Right forelimb (tissue), 1 donor: ENCODE measurements at regions not wholly inside any gene's neighbourhood (a gene's known extent, or its start where the extent isn't known, plus 50 kb on each side); places are given as distances from the start of the nearest gene placed in this dataset.

Experiments
- DNase-seq: peaks from one replicate; pipeline ENCODE4 v3.0.0-alpha.2; 2018

DNA sequence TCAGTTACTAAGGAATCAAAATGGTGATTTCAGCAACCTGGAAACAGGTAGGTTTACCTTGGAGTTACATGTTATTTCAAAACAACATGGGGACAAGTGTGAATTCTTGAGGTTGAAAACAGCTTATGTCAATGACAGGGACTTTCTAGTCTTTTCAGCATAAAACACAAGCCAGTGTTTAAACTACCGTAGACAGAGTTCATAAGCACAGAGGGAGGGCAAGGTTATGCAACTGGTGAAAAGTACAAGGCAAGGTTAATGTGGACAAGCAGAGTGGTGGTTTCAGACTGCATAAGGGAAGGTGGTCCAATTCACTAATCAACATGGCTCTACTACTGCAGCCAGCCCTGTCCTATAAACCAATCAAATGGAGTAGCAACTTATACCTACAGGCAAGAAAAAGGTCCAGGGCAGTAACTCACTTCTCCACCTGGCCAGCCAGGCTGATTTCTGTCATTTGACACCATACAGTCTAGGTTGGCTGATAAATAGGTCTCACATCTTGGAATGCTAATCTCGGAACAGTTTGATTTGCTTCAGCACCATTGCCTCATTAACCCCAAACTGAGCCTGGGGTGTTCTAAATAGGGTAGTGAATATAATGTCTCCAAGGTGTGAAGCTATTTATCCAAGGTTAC, 250.3 kb upstream of the PROX1 start:
- no peak for DNase-seq

DNA sequence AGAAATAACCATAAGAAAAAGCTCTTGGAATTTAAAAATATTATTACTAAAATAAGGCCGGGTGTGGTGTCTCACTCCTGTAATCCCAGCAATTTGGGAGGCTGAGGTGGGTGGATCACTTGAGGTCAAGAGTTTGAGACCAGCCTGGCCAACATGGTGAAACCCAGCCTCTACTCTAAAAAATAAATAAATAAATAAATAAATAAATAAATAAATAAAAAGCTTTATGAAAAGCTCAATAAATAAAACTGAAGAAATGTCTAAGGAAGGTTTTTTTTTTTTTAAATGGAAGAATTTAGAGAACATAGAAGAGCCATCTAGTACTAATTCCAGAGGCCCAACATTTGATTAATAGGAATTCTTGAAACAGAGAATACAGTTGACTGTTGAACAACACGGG, 249.1 kb upstream of the PROX1 start:
- DNase-seq: no peak

DNA sequence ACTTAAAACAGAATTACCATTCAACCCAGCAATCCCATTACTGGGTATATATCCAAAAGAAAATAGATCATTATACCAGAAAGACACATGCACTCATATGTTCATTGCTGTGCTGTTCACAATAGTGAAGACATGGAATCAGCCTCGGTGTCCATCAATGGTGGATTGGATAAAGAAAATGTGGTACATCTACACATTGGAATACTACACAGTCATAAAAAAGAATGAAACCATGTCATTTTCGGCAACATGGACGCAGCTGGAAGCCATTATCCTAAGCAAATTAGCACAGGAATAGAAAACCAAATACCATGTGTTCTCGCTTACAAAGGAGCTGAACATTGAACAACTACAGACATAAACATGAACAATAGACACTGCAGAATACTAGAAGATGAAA, 244.8 kb upstream of the PROX1 start:
- DNase-seq: no peak

DNA sequence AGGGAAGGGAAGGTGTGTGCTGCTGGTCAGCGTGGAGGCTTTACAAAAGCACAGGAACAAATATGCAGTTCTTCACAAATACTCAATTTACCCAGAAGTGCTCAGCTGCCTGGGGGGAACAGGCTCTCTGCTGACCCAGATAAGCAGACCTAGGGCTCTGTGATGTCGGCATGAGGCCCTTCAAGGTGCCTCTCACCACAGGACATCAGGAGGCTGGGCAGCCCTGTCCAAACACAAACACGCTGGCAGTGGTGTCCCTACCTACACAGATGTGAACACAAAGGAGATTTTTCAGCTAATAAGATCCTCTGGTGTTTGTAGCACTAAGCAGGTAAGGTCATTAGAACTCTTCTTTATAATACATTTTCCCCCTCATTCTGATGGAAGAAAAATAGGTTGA, 243.0 kb upstream of the PROX1 start:
- DNase-seq: no peak

DNA sequence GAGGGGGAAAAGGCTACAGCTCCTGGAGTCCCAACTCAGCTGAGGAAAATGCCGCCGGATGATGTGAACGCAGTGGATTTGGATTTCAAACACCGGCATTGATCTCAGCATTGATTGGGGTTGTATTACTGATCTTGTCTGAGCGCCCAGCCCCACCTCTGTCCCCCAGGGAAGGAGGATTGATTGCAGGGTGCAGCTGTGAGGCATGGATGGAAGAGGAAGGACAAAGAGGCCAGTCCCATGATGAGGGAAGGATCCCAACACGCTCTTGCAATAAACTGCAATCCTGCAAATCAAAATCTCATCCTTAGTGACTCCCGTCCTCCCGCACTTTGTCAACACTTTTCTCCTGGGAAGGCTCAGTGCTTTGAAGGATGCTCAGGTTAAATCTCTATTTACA, 242.3 kb upstream of the PROX1 start:
- DNase-seq: no peak

DNA sequence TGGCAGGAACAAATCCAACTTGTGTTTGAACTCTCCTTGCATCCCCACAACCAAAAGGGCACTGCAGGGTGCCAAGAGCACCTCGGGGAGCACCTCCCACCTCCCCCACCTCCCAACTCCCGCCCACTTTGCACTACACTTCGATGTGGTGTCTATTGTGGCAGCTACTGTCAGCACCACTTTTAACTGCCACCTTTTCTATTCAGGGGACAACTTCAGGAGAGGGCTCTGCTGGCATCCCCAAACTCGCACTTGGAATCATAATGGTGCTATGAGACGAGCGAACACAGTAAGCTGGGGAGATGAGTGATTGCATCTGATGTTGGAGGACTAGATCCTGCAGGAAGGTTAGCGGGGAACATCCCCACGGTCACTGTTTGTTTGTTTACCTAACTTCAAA, 238.2 kb upstream of the PROX1 start:
- no peak for DNase-seq

DNA sequence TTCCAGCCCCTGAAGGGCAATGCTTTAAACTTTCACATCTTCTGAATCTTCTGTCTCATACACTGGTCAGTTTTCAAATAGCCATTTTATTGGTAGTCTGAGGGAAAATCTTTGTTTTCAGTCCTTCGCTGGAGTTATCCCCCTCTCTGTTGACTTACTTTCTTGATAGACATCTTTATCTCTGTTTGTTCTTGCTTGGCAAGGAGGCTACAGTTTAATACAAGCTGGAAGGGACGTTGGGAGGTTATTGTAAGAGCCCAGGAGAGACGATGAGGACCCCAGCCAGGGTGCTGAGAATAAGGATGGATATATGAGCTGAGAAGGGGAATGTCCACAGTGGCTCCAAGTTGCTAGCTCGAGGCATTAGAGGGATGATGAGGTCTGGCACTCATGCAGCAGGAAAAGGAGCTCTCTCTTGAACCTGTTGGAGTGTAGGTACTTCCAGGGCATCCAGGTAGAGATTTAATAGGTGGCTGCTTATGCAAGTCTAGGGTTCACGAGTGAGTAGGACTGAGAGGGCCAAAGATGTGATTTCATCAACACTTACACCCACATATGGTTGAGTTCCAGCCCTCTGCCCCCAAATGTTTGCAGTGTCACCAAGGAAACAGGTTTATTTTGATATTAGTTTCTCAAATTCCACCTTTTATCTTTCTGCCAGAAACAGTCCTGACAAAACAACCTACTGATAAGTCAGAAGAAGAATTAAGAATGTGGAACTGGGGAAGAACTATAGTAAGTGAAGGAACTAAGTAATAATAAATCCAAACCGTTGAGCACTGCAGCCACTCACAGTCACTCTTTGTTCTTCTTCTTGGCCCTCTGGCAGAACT, 237.3 kb upstream of the PROX1 start:
- no peak for DNase-seq

DNA sequence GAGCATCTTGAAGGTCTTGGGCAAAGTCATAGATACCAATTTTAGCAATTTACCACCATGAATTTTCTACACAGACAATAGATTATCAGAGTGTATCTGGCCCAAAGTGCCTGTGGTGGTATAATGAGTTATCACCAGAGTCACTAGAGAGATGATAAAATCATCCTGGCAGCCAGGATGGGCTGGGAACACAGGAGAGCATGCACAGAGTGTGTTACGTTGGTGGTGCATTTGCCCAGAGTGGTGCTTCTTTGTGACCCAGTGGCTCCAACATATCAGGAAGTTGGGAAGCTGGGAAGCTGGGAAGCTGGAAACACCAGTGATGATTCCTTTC, 236.7 kb upstream of the PROX1 start:
- no peak for DNase-seq

DNA sequence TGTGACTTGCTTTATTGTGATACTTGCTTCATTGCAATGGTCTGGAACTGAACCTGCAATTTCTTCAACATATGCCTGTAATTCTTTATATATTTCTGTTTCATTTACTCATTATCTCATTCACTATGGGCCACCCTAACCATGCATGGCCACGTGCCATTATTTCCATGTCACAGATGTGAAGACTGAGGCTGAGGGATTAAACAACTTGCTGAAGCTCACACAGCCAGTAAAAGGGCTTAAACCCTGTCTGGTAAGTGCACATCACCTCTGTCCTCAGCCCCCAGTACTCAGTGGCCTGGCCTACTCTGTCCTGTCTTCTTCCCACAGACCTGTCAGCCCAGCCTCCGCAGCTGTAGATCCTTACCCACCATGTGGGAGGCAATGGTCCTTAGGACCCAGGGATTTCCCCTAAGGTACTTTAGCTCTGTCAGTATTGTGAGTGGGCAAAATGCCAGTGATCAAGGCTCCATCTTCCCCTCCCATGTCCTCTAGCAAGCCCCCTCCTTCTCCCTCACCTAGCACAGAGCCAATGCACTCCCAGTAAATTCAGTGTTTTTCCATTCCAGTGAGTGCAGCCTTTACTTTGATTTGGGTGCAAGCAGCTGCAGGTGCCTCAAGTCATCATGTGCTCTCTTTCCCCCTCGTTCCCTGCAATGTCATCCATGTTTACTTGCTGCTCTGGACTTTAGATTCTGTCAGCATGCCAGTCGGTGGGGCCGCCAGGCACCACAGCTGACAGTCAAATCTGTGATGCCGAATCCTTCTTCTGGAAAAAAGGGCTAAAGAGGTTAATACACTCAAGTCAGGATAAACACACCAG, 228.2 kb upstream of the PROX1 start:
- DNase-seq: no peak

DNA sequence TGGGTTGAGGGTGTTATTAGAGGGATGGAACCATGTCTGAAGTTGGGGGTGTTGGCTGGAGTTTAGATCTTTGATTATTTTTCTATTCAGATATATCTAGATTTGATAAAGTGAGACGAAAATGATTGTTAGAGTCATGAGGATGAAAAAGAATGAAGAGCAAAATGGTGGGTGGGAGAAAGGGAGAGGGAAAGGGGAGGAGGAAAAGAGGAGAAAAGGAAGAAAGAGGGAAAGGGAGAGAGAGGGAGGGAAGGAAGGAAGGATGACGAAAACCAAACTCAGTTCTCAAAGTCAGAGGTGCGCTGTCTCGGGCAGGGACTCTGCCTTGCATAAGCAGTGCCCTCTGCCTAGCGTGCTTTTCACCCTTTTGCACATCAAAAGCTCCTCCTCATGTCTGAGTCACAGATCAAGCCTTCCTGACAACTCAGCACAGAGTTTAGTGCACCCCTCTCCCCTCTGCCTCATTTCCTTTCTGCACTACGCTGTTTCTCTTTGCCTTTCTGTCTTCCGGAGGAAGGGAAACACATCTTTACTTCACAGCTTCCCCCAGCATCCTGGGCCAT, 225.8 kb upstream of the PROX1 start:
- DNase-seq: no peak

DNA sequence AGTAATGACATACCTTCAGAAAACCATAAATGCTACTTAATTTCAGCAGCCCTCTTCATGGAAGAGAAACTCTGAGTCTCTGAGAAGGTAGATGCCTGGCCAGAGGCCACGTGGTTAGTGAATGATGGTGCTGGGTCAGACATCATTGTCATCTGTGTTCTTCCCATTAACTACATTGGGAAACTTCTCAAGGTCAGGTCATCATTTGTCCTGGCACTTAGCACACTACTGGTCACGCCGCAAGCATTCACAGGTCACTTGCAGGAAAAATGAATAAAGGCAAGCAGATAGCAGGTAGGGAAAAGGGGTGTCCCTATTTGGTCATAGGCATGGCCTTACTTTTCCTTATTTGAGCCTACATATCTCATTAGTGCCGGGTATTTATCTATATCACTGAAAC, 220.1 kb upstream of the PROX1 start:
- DNase-seq: no peak

DNA sequence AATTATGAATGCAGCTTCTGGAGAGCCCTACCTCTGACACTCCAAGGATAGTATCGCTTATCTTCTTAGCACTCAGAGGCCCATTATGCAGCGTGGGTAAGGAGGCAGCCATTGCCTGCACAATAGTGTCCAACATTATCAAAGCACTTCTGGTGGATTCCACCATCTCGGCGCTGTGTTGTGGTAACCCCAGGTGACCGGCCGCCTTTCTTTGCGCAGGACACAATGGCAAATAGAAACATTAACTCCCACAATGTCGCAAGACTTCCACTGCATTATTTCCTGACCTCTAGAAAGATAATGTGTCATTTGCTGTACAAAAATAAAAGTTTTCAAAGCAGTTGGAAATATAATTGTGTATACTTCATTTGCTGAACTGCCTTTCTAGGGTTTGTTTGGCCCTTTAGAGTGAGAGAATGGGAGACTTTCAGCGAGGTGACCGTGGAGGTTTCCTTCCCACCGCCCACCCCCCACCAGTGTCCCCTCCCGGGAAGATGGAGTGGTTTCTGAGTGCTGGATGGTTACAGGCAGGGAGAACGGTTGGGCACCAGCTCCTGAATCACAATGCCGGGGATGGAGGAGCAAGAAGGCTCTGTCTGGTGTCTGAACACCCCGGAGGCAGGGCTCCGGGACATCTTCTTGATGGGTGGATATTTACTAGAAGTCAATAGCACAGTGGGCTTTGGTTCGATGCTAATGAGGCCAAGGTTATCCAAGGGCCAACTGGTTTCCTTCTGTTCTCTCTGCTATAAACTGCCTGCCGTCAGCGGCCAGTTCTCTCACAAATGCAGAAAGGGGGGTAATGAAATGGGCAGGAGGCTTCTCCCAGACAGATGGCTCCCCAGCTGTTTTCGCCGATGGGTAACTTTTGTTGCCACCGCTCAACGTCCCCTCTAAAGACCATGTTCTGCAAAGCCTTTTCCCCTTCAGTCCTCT, 215.4 kb upstream of the PROX1 start:
- DNase-seq: no peak

DNA sequence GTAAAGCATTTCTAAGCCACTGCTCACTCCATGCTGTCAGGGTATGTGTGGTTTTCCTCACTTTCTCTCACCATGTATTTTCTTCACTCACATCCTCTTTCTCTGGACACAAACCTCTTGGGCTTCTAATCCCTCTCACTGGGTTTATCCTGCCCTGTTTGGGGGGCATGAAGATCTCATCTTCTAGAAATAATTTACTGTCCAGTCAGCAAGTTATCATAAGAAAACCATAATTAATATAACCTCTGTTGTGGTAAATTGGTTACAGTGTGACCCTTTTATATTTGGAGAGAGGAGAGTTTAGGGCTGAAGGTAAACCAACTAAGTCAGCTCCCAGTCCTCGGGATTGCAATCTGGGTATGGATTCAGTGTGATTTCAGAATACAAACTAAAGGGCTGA, 213.8 kb upstream of the PROX1 start:
- no peak for DNase-seq

DNA sequence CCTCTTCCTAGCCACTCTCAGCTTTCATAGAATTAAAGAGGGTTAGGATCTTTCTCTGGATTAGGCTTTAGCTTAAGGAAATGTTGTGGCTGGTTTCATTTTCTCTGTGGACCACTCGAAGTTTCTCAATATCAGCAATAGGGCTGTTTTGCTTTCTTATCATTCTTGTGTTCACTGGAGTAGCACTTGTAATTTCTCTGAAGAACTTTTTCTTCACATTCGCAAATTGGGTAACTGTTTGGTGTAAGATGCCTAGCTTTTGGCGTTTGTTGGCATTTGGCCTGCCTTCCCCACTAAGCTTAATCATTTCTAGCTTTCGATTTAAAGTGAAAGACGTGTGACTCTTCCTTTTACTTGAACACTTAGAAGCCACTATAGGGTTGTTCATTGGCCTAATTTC, 210.8 kb upstream of the PROX1 start:
- DNase-seq: no peak

DNA sequence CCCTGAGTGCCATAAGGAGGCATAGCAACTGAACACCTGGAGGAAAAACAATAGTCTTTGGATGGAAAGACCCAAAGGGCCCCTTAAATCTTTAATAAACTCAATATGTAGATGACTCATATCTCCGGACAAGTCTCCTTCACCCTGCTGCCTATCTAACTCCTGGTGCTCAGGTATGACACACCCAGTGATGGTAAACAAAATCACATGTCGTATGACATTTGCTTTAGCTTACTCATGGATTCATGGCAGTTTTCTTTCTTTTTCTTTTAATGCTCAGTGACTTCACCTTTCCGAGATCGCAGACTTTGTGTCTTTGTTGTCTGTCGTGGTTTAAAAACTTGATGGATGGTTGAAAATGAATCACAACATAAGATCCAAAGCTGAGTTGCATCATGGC, 208.5 kb upstream of the PROX1 start:
- DNase-seq: no peak

DNA sequence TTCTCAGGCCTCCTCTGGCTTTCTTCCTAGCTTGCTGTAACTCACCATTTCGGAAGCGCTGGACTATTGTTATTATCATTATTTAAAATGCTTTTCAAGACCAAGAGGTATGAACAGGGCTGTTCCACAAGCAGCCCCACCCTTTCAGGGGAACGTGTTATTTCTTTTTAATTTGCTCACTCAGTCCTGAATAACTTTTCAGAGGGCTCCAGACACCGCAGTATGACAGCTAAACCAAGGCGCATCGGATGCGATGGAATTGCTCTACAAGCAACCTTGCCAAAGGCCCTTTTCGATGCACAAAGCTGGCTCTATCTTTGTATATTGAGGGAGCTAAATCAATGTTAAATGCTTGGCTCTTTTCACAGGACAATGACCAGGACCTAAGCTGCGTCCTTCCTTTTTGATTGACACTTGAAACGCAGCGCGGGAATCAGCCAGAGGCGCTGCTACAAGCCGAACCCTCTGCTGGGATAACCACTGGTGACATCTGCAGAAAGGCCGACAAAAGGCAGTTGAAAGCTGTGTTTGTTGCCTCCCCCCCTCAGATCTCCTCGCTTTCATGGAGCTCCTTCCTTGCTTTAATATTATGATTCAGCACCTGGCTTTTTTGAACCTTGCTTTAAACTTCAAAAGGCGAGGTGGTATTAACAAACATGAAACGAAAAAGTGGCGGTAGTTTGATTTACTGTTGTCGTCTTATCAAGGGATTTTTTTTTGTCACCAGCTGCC, 204.7 kb upstream of the PROX1 start:
- no peak for DNase-seq

DNA sequence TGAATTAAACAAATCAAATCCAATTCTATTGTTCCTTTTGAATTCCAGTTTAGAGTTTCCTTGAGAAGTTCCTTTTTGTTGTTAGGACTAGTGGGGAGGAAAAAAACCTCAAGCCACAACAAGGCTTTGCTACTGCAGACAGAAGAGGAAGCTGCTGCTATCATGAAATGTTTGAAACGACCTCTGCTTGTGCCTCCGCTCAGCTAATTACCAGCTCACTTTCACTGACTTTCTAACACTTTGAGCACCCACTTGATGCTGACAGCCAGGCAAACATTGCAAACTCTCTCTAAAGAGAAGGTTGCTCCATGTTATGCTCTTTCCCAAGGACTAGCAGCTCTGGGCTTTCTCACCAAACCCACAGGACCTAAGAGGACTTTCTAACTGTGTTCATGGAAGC, 203.9 kb upstream of the PROX1 start:
- no peak for DNase-seq

DNA sequence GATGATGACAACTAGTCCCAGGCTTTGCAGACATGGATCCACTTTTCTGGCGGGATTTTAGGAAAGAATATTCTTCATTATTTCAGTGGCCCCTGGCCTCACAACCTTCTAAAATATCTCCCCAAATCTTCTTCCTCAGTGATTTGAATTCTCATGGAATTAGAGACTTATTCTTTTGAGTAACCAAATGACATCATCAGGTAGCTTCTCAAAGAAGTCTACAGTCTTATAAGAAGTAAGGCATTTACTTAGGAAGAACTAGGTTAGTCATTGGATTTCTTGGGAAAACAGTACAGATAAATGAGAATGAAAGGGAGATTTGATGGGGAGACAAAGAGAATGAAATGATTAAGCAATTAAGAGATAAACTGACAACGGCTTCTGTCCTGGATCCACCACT, 201.1 kb upstream of the PROX1 start:
- no peak for DNase-seq

DNA sequence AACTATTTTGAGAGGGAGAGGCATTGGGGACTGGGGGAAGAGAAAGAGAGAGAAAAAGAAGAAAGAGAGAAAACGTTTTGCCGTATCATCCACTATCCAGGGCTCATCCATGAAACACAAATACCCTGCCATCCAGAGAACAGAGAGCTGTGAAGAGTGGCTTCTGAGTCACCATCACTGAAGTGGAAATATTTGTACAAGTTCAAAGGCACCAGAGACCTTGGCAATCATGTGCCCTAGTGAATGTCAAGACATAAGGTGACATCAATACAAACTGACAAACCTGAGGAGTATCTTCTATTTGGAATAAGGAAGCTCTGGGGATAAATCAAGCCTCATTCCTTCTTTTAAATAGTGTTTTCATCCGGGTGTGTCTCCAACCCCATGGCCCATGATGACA, 197.2 kb upstream of the PROX1 start:
- no peak for DNase-seq

DNA sequence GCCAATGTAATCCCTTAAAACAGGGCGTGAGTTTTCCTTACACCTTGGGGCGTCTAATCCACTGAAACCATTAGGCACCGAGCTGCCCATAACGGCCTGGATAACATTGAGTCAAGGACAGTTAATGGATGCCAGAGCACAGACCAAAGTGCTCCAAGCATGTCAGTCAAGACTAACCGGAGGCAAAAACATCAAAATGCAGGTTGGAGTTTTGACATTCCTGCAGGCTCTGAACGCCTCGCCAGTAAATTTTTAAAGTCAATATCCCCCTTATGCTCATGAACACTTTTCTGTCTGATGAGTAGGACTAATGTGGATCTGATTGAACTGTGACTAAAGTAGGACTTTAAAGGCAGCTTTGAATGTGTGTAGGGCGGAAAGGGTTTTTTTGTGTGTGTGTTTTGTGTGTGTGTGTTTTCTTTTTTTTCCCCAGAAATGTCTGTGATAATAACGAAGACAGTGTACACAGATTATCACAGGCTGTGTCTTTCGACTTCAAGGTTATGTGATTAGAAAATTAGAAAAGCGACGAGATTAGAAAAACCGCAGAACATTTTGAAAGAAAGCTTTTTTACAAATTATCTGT, 194.2 kb upstream of the PROX1 start:
- DNase-seq: no peak

DNA sequence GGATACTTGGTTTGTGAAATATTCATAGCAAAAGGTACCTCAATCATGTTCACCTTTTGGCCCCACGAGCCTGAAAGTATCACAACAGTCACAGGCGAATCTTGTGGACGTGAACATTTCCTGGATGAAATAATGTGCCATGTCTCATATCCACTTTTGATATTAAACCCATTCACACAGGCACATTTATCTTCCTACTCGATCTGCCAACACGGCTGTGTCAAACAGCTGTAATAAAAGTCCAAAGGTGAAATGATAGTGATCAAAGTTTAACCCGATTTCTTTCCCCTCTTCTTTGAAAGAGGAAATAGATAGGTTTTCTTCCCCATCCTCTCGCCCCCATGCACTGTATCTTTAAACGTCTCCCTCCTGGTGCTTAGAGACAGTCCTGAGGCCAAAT, 191.2 kb upstream of the PROX1 start:
- no peak for DNase-seq
